ENCODE measurements at regions not wholly inside any gene's neighbourhood (a gene's known extent, or its start where the extent isn't known, plus 50 kb on each side); places are given as distances from the start of the nearest gene placed in this dataset.

- DNase-seq = peak; percentile 39
Measured at GRCh38 chr10:107409522-107409921, 245.0 kb upstream of the SORCS1 start.

DNA sequence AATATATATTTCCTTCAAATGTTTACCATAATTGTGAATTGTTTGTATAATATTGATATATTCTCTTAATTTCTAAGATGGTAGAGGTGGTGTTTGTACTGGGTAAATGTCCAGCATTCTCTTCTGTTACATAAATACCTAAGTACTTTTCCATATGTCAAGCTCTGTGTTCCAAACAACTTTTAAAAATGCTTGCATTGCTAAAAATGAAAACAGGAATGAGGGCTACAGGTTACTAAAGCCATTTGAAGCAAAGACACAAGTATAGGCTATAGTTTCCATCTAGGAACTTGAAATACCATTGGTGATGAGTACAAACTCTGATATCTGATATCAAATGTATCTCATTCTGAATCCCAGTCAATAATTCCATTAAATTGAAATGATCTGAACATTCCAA, 233.6 kb upstream of the SORCS1 start:
- DNase-seq = no peak

GRCh38 chr10:107391901-107392300, 227.4 kb upstream of the SORCS1 start:
- DNase-seq = no peak

GRCh38 chr10:107390563-107390962, 226.1 kb upstream of the SORCS1 start:
- DNase-seq = no peak

DNA sequence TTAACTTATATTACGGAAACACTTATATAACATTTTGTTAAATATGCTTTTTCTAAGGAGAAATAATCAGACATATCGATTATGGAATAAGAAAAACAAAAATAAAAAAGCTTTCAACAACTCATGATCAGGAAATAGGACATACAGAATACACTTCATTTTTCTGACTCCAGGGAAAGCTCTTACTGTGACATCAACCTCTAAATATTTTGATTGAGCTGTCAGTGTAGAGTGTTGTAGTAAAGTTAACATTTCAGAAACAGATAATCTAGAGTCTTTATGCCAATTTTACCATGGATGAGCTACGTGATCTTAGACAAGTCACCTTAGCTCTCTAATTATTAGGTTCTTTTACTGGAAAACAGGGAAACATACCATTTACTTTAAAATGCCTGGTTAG, 218.9 kb upstream of the SORCS1 start:
- no peak for DNase-seq

DNA sequence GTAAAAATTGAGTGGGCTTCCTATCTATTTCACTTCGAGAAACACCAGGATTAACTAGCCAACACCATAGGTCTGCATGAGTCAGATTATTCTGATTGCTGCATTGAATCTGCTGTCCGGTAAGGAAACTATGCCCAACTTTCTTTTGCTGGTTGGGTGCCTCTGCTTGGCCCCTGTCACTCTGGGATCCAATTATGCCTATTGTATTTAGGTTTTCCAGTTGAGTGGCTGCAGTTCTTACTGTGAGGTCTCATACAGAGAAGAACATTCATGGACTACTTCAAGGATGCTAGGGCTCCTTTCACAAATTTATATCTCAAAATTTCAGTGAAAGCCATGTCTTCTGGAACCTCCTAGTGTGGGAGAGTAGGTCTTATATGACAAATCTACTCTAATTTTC, 215.1 kb upstream of the SORCS1 start:
- DNase-seq = no peak

DNA sequence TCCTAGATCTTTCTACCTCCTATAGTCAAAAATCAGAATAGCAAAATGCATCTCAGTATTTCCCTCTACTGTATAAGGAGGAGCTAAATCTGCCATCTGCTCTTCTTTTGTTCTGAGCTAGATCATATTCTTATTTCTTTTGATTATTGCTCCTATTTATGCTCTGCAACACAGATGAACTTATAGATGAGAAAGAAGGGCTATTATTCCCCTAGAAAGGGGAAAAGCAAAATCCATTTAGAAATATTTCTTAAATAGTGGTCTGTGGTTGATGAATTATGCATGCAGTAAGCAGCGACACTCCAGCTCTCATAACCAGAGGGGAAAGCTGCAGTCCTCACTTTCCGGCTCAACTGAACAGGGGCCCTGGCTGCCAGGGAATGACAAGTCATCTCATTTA, 207.3 kb upstream of the SORCS1 start:
- DNase-seq = no peak

- DNase-seq = no peak
Measured at GRCh38 chr10:107364872-107365271, 200.4 kb upstream of the SORCS1 start.

GRCh38 chr10:107362306-107362705, 197.8 kb upstream of the SORCS1 start:
- no peak for DNase-seq

DNA sequence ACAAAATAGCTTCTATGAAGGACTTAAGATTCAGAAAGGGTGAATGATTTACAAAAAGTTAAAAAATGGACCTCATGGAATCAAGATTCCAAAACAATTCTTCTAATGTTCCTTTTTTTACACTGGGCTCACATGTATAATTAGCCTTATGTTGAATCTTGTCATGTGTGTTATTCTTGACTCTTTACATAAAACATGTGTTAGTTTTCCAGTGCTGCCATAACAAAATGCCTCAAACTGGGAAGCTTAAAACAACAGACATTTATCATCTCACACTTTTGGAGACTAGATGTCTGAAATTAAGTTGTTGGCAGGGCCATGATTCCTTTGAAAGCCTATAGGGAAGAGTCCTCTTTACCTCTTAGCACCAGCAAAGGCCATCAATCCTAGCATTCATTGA, 192.5 kb upstream of the SORCS1 start:
- DNase-seq = no peak

DNA sequence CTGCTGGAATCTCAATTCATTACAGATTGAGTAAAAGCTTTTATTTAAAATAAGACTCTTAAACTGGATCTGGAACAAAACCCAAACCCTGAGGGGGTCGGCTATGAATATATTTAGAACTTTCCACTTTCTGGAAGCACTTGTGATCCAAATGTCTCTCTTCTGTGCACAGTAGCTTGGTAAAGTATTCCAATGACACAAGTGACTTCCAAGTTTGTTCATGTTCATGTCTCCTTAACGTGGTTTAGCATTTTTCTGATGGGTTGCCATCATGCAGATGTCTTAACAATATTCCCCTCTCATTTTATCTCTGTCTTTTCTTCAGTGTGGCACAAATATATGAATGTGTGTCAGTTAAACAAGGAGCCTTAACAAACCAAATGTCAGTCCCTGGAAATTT, 191.9 kb upstream of the SORCS1 start:
- DNase-seq = no peak

GRCh38 chr10:107342711-107343110, 178.2 kb upstream of the SORCS1 start:
- DNase-seq = no peak

DNA sequence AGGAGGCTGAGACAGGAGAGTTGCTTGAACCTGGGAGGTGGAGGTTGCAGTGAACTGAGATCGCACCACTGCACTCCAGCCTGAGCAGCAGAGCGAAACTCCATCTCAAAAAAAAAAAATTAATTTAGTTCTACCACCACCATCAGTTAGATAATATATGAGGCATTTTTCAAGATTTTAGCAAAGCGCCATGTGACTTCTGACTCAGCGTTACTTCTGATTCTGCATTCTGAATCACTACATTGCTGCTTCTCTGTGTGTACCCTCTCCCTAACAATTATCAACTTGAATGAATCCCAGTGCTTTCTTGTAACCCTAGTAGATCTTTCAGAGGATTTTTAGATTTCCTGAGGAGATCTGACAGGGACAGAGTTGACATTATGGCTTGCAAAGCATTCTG, 176.8 kb upstream of the SORCS1 start:
- DNase-seq = no peak

GRCh38 chr10:107340326-107340725, 175.8 kb upstream of the SORCS1 start:
- no peak for DNase-seq

DNA sequence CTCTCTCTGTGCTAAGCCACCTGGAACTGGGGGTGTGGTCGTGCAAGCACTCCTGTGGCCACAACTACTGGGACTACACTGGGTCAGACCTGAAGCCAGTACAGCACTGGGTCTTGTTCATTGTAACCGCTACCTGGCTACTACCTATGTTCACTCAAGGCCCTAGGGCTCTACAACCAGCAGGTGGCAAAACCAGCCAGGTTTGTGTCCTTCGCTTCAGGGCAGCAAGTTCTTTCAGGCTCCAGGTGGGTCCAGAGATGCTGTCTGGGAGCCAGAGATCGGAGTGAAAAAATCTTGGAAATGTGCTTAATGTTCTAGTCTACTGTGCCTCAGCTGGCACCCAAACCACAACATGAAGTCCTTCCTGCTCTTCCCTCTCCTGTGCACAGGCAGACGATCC, 171.6 kb upstream of the SORCS1 start:
- DNase-seq = no peak

GRCh38 chr10:107317592-107317991, 153.1 kb upstream of the SORCS1 start:
- DNase-seq = no peak

- DNase-seq = no peak
Measured at GRCh38 chr10:107303203-107303602, 138.7 kb upstream of the SORCS1 start.

DNA sequence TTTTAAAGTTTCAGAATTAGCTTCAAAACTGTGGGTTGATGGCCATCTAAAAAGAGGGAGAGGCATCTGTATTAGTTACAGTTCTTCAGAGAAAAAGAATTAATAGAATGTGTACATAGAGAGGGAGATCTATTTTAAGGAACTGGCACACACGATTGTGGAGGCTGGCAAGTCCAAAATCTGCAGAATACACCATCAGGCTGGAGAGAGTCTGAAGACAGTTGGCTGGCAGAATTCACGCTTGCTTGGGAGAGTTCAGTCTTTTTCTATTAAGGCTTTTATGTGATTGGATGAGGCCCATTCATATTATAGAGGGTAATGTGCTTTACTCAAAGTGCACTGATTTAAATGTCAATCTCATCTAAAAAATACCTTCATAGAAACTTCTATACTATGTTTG, 135.1 kb upstream of the SORCS1 start:
- DNase-seq = no peak

DNA sequence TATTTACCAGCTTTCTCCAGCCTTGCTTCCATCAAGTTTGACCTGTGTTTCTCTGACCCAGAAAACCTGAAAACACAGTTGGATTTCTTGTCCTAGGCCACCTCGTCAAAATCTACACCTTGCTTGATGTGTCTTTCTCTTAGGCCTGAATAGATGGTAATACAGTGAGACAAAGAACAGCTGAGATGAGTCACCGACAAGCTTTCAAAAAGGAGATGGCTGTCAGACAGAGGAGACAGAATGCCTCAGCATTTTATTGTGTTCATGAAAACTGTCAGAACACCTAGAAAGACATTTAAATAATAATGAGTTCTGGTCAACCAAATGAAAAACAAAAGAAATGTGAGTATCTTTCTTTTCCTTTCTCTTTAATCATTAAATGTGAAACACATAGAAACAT, 119.7 kb upstream of the SORCS1 start:
- DNase-seq = no peak

- DNase-seq = no peak
Measured at GRCh38 chr10:107280293-107280692, 115.8 kb upstream of the SORCS1 start.

- no peak for DNase-seq
Measured at GRCh38 chr10:107277591-107277990, 113.1 kb upstream of the SORCS1 start.

DNA sequence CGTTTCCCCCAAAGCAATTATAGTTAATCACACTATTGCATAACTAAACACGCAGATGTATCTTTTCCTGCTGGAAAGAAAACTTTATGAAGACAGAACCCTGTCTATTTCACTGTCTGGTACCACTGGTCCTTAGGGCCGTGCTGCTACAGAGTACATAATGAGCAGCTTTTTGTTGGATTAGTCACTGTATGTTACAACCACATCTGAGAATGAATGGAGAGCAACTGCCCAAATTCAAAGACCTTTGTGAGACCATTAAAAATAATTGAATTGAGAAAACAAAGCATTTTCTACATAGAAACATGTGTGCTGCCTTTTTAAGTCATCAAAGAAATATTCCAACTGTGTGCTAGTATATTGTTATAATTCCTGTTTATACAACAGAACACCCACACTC, 111.3 kb upstream of the SORCS1 start:
- no peak for DNase-seq

GRCh38 chr10:107269626-107270025, 105.1 kb upstream of the SORCS1 start:
- no peak for DNase-seq

DNA sequence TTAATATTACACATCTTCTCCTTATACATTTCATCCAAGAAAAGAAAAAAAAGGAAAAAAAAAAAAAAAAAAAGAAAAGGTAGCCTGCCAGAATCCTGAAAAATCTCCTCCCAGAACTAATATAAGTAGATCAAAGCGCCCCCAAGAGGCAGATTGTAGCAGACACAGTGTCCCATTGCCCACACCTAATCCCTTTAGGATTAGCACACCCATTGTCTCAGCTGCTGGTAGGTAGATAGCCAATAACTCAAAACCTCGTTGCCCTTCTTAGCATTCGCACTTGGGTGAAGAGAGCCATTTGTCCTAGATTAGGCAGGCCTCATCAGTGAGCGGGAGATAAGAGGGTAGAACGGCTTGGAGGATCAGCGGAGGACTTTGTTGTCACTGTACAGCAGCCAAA, 100.2 kb upstream of the SORCS1 start:
- DNase-seq = peak; percentile 1

DNA sequence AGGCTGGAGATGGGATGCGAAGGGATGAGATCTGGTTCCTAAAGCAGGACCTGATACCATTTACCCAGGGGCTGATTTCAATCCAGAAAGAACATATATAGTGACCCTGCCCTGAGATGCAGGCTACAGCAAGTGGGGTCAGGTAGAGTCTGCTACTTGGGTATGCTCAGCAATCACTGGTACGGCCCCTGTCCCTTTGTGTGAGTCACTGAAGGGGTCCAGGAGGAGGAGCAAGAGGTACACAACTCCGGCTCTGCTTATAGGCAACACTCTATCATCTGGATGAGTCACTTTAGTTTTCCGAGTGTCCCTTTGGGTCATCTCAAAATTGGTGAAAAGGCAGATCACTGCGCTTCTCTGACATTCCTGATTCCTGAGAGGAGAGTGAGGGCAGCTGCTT, 79.6 kb upstream of the SORCS1 start:
- no peak for DNase-seq

GRCh38 chr10:107238275-107238674, 73.8 kb upstream of the SORCS1 start:
- no peak for DNase-seq

Data from hematopoietic multipotent progenitor cell treated with erythropoietin and hydrocortisone succinate and interleukin-3 and kit ligand, for 6 days (in vitro differentiated cells).